HG03135 (cell line): ENCODE measurements at regions not wholly inside any gene's neighbourhood (a gene's known extent, or its start where the extent isn't known, plus 50 kb on each side); places are given as distances from the start of the nearest gene placed in this dataset.

Source experiments
- ATAC-seq: cut with Tn5 transposase; IDR thresholded peaks from one replicate; pipeline ENCODE4 v1.9.1; 2021; ENCODE audit warnings: mild to moderate bottlenecking, moderate library complexity; ENCODE audit not compliant: unreplicated experiment

DNA sequence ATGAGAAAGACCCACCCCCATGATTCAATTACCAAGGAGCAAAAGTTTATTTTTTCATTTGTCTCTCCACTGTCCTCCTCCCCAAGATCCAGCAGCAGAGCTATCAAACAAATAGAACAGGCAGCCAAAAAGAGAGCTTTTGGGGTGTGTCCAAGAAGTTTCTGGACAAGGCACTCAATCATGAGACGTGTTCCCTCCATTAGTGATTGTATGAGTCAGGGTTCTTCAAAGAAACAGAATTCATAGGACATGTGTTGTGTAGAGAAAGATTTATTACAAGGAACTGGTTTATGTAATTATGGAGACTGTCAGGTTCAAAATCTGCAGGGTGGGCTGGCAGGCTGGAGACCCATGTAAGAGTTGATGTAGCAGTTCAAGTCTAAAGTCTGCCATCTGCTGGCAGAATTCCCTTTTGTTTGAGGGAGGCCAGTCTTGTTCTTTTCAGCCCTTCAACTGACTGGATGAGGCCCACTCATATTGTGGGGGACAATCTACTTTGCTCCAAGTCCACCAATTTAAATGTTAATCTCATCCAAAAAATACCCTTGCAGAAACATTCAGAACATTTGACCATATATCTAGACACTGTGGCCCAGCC is 248.1 kb upstream of the OPRM1 start:
- no peak for ATAC-seq

DNA sequence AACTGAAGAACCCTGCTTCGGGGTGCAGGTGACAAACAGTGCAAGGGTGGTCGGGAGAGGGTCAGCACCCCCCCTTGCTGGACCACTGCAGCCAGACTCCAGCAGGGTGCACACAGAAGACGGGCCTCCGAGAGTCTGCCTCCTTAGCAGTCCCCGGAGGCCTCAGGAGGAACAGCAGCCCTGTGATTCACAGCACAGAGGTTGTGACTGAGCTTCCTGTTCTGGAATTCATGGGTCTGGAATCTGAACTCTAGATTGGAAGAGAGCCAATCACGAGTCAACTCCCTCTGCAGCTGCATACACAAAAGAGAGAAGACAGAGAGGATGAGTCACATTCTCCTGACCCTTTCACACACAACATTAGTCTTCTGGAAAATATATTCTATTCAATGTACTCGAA is 249.0 kb upstream of the OPRM1 start:
- no peak for ATAC-seq

- no peak for ATAC-seq
Measured at GRCh38 chr6:153787341-153787606, 251.8 kb upstream of the OPRM1 start.

- no peak for ATAC-seq
Measured at GRCh38 chr6:153781306-153781705, 257.7 kb upstream of the OPRM1 start.

- ATAC-seq = no peak
Measured at GRCh38 chr6:153780011-153780410, 259.0 kb upstream of the OPRM1 start.

DNA sequence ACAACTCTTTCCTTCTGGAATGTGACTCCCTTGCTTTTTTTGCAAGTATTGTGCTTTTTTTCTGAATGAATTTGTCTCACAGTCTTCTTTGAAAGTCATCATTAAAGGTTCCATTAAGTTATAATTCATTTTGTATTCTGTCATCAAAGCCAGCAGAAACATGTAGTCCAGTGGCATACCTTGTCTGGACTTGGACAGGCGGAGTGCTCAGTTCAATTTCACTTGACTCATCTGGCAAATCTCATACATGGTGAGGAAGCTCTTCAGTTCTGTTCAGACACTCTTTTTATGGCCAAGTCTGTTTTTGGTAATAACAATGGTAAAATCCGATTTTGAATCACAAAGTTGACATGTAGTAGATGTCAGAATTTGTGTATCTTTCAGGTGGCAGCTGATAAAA is 260.8 kb upstream of the OPRM1 start:
- no peak for ATAC-seq

- ATAC-seq = no peak
Measured at GRCh38 chr6:153771577-153771976, 267.5 kb upstream of the OPRM1 start.

GRCh38 chr6:153767127-153767526 is 271.9 kb upstream of the OPRM1 start:
- no peak for ATAC-seq

DNA sequence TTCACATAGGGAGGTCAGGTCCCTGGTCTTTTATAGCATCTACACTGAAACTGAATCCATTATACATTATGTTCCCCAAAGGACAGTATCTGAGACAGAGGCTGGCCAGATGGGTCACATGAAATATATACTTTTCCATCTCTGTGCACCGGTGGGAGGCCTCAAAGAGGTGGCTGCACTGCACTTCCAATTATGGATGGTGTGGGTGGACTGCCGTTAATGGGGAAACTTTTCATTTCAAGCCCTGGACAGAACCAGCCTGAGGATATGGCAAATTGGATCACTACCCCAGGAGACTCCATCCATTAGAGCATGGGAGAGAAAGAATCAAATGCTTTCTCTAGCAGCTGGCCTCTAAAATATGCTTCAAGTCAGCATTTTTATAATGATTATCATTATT is 280.5 kb upstream of the OPRM1 start:
- ATAC-seq = no peak

GRCh38 chr6:153735761-153736160 is 303.3 kb upstream of the OPRM1 start:
- no peak for ATAC-seq

GRCh38 chr6:153729189-153729588 is 309.9 kb upstream of the OPRM1 start:
- ATAC-seq = no peak

- no peak for ATAC-seq
Measured at GRCh38 chr6:153727885-153728284, 311.2 kb upstream of the OPRM1 start.

GRCh38 chr6:153725456-153725855 is 313.6 kb upstream of the OPRM1 start:
- no peak for ATAC-seq

GRCh38 chr6:153720732-153721131 is 318.3 kb upstream of the OPRM1 start:
- ATAC-seq = no peak

- no peak for ATAC-seq
Measured at GRCh38 chr6:153705429-153705828, 333.6 kb upstream of the OPRM1 start.

GRCh38 chr6:153702671-153703070 is 336.4 kb upstream of the OPRM1 start:
- no peak for ATAC-seq

DNA sequence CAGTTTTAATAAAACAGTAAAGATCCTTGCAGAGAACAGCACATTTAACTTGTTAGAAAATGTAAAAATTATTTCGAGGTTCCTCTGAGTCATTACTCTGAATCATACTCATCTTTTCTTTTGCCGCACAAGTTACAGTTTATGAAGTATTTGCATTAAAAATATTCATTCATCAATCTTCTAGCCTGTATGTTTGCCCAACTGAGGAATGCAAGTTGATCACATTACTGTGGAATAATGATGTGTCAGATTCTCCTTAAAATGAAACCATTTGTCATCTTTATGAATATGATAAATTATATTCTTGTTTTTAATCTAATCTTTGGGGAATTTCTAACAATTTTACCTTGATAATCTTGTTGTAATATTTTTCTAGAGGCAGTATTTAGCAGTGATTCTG is 340.4 kb upstream of the OPRM1 start:
- ATAC-seq = no peak

DNA sequence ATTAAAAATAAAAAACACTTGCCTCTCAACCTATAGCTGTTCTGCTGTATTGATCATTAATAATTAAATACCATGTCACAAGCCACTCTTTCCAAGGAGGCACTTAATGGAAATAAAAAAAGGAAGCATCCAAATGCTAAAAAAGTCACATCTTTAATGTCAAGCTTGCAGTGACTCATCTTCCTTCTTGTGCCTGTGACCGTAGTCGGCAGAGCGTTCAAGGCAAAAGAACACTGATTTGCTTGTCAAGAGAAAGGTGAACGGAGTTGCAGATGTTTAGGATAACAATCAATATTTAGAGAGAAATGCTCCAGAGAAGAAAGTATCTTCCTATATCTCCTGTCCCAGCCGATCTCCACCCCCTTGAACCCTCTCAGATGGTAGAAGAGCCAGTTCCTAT is 341.0 kb upstream of the OPRM1 start:
- no peak for ATAC-seq

- ATAC-seq = no peak
Measured at GRCh38 chr6:153677522-153677921, 361.5 kb upstream of the OPRM1 start.

DNA sequence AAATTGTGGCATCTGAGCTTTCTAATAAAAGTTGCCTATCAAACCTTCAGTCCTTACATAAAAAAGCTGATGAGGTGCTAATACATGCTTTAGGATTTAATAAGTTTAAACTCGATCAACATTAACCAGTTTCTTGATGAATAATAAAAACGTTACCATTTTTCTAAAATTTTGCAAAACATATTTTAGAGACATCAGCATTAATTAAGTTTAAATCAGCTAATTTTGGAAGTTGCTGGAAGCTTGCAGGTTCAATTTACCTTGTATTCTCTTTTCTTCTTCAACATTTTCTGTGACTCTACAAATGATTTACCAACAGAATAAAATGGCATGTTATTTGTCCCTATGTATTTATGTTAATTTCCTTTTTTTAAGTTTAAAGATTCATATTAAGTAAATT is 365.3 kb upstream of the OPRM1 start:
- no peak for ATAC-seq

DNA sequence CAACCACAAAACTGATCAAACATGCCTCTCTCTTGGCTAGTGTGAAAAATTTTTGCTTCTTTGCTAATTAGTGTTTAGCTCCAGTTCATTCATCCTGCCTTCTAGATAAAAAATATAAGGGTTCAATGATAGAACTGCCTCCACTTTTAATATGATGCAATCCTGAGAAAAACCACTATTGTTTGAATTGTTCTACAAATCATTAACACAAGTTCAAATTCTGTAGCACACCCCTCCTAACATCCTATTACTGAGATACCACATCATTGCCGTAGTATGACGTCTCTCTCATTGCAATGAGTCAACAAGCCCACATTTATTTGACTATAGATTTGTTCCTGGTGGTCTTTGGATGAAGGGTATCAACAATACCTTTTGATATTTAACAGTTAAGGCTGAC is 365.8 kb upstream of the OPRM1 start:
- ATAC-seq = no peak

- ATAC-seq = no peak
Measured at GRCh38 chr6:153670403-153671026, 368.5 kb upstream of the OPRM1 start.

GRCh38 chr6:153668758-153669157 is 370.3 kb upstream of the OPRM1 start:
- ATAC-seq = no peak
